H1 (cell line): ENCODE measurements at regions not wholly inside any gene's neighbourhood (a gene's known extent, or its start where the extent isn't known, plus 50 kb on each side); places are given as distances from the start of the nearest gene placed in this dataset.

Experiments
- SRF ChIP-seq: IDR thresholded peaks from 2 replicates; pipeline ENCODE4 v1.6.1; 2011; ENCODE audit warnings: mild to moderate bottlenecking, low read depth, low read length, moderate library complexity
- TF ChIP-seq, protein P1 (sequence below): fragments of 300-600 bp; sonication (generic); IDR thresholded peaks from 2 replicates; pipeline ENCODE4 v1.7.1; 2012; ENCODE audit warnings: low read length, moderate library complexity, mild to moderate bottlenecking, inconsistent platforms; ENCODE audit not compliant: insufficient replicate concordance
- TF ChIP-seq, protein P2 (sequence below), 3 experiments: IDR thresholded peaks; 1 replicate in 2 of 3; 2 replicates in 1 of 3; pipeline versions ENCODE4 v1.5.1 to v1.6.1; 2011; ENCODE audit warnings: low read length in 3 of 3, mild to moderate bottlenecking in 3 of 3, inconsistent platforms in 2 of 3, low read depth in 1 of 3, moderate library complexity in 1 of 3; ENCODE audit not compliant: insufficient read depth in 1 of 3; ENCODE audit errors: control extremely low read depth in 1 of 3

GRCh38 chr16:51685498-51685897, 534.4 kb upstream of the SALL1 start (continued):
- TF ChIP-seq, protein P1, sequence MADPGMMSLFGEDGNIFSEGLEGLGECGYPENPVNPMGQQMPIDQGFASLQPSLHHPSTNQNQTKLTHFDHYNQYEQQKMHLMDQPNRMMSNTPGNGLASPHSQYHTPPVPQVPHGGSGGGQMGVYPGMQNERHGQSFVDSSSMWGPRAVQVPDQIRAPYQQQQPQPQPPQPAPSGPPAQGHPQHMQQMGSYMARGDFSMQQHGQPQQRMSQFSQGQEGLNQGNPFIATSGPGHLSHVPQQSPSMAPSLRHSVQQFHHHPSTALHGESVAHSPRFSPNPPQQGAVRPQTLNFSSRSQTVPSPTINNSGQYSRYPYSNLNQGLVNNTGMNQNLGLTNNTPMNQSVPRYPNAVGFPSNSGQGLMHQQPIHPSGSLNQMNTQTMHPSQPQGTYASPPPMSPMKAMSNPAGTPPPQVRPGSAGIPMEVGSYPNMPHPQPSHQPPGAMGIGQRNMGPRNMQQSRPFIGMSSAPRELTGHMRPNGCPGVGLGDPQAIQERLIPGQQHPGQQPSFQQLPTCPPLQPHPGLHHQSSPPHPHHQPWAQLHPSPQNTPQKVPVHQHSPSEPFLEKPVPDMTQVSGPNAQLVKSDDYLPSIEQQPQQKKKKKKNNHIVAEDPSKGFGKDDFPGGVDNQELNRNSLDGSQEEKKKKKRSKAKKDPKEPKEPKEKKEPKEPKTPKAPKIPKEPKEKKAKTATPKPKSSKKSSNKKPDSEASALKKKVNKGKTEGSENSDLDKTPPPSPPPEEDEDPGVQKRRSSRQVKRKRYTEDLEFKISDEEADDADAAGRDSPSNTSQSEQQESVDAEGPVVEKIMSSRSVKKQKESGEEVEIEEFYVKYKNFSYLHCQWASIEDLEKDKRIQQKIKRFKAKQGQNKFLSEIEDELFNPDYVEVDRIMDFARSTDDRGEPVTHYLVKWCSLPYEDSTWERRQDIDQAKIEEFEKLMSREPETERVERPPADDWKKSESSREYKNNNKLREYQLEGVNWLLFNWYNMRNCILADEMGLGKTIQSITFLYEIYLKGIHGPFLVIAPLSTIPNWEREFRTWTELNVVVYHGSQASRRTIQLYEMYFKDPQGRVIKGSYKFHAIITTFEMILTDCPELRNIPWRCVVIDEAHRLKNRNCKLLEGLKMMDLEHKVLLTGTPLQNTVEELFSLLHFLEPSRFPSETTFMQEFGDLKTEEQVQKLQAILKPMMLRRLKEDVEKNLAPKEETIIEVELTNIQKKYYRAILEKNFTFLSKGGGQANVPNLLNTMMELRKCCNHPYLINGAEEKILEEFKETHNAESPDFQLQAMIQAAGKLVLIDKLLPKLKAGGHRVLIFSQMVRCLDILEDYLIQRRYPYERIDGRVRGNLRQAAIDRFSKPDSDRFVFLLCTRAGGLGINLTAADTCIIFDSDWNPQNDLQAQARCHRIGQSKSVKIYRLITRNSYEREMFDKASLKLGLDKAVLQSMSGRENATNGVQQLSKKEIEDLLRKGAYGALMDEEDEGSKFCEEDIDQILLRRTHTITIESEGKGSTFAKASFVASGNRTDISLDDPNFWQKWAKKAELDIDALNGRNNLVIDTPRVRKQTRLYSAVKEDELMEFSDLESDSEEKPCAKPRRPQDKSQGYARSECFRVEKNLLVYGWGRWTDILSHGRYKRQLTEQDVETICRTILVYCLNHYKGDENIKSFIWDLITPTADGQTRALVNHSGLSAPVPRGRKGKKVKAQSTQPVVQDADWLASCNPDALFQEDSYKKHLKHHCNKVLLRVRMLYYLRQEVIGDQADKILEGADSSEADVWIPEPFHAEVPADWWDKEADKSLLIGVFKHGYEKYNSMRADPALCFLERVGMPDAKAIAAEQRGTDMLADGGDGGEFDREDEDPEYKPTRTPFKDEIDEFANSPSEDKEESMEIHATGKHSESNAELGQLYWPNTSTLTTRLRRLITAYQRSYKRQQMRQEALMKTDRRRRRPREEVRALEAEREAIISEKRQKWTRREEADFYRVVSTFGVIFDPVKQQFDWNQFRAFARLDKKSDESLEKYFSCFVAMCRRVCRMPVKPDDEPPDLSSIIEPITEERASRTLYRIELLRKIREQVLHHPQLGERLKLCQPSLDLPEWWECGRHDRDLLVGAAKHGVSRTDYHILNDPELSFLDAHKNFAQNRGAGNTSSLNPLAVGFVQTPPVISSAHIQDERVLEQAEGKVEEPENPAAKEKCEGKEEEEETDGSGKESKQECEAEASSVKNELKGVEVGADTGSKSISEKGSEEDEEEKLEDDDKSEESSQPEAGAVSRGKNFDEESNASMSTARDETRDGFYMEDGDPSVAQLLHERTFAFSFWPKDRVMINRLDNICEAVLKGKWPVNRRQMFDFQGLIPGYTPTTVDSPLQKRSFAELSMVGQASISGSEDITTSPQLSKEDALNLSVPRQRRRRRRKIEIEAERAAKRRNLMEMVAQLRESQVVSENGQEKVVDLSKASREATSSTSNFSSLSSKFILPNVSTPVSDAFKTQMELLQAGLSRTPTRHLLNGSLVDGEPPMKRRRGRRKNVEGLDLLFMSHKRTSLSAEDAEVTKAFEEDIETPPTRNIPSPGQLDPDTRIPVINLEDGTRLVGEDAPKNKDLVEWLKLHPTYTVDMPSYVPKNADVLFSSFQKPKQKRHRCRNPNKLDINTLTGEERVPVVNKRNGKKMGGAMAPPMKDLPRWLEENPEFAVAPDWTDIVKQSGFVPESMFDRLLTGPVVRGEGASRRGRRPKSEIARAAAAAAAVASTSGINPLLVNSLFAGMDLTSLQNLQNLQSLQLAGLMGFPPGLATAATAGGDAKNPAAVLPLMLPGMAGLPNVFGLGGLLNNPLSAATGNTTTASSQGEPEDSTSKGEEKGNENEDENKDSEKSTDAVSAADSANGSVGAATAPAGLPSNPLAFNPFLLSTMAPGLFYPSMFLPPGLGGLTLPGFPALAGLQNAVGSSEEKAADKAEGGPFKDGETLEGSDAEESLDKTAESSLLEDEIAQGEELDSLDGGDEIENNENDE, result no peak
- TF ChIP-seq SRF, result no peak
- TF ChIP-seq, protein P2, sequence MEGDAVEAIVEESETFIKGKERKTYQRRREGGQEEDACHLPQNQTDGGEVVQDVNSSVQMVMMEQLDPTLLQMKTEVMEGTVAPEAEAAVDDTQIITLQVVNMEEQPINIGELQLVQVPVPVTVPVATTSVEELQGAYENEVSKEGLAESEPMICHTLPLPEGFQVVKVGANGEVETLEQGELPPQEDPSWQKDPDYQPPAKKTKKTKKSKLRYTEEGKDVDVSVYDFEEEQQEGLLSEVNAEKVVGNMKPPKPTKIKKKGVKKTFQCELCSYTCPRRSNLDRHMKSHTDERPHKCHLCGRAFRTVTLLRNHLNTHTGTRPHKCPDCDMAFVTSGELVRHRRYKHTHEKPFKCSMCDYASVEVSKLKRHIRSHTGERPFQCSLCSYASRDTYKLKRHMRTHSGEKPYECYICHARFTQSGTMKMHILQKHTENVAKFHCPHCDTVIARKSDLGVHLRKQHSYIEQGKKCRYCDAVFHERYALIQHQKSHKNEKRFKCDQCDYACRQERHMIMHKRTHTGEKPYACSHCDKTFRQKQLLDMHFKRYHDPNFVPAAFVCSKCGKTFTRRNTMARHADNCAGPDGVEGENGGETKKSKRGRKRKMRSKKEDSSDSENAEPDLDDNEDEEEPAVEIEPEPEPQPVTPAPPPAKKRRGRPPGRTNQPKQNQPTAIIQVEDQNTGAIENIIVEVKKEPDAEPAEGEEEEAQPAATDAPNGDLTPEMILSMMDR (IDR thresholded peaks at IDR 0.05; ENCODE audit: control extremely low read depth in 1 of 3, insufficient read depth in 1 of 3, low read depth in 1 of 3, low read length in 3 of 3), result no peak
